ENCODE measurements at regions not wholly inside any gene's neighbourhood (a gene's known extent, or its start where the extent isn't known, plus 50 kb on each side); places are given as distances from the start of the nearest gene placed in this dataset.

DNA sequence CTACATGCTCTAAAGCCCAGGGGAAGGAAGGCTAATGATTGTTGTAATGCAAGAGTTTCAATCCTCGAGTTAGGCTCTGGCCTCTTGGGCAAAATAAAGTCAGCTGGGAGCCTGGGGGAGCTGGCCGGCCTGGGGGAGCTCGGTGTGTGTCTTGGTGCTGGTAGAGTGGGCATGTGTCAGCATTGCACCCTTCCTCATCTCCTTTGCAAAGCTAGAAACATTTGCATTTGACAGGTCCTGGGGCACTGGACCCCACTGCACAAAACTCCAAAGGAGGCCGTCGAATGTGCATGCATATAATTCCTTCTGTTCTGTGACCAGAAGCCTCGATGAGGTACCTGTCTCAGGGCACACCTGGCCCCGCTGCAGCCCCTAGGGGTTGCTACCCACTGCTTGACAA lies 74.6 kb upstream of the SLC22A23 start:
- H4K20me1 ChIP-seq (ENCODE audit: insufficient read depth, low read length, poor library complexity, severe bottlenecking), result no peaks in the 10 kb centered on the region
- H2AFZ ChIP-seq (ENCODE audit: low read length), result no peak overlapping the region

DNA sequence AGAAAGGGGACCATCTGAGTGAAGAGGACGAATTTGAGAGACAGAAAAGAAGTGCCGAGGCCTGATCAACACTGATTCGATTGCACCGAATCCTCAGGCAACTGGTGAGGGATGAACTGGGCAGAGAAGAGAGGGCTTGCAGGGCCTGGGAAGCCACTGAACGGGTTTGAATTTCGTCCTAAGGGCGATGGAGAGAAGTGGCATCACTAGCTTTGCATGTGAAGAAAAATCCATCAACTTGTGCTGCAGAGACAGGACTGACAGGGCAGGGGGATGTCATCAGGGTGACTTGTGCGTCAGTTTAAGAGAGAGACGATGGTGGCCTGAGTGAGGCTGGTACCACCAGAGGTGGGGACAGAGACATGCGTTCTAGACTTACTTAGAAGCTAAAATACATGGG lies 73.7 kb upstream of the SLC22A23 start:
- Histone ChIP-seq H3K4me1 (ENCODE audit: insufficient read depth, low read length, poor library complexity, severe bottlenecking) (no peaks in the 10 kb centered on the region), H2AFZ (ENCODE audit: low read length) (no peak overlapping the region), H3K36me3 (ENCODE audit: insufficient read depth, low read length) (no peaks in the 10 kb centered on the region), H4K20me1 (ENCODE audit: insufficient read depth, low read length, poor library complexity, severe bottlenecking) (no peaks in the 10 kb centered on the region), H3K27me3 (ENCODE audit: insufficient read depth, low read length, poor library complexity, severe bottlenecking) (no peaks in the 10 kb centered on the region), H3K9me2 (replicated peaks; ENCODE audit: low read depth, low read length) (no peaks in the 10 kb centered on the region), H3K4me3 (ENCODE audit: low read length, poor library complexity, severe bottlenecking) (no peak overlapping the region), H3K79me2 (ENCODE audit: insufficient read depth, low read length) (no peaks in the 10 kb centered on the region), H3K9me3 (ENCODE audit: insufficient read depth, low read depth, low read length) (no peaks in the 10 kb centered on the region), H3F3A (ENCODE audit: low read depth) (no peaks in the 10 kb centered on the region), H3K4me2 (ENCODE audit: low read depth, low read length, poor library complexity, severe bottlenecking) (no peak overlapping the region), H3K9ac (ENCODE audit: low read depth, low read length, poor library complexity, severe bottlenecking) (no peak overlapping the region)
- TF ChIP-seq, protein P1, sequence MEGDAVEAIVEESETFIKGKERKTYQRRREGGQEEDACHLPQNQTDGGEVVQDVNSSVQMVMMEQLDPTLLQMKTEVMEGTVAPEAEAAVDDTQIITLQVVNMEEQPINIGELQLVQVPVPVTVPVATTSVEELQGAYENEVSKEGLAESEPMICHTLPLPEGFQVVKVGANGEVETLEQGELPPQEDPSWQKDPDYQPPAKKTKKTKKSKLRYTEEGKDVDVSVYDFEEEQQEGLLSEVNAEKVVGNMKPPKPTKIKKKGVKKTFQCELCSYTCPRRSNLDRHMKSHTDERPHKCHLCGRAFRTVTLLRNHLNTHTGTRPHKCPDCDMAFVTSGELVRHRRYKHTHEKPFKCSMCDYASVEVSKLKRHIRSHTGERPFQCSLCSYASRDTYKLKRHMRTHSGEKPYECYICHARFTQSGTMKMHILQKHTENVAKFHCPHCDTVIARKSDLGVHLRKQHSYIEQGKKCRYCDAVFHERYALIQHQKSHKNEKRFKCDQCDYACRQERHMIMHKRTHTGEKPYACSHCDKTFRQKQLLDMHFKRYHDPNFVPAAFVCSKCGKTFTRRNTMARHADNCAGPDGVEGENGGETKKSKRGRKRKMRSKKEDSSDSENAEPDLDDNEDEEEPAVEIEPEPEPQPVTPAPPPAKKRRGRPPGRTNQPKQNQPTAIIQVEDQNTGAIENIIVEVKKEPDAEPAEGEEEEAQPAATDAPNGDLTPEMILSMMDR (conservative IDR thresholded peaks at IDR 0.05; ENCODE audit: low read length), result no peak
- no peak for TF ChIP-seq EZH2phosphoT487 (IDR thresholded peaks at IDR 0.05; ENCODE audit: borderline replicate concordance)

More for the DNA sequence above, 74.6 kb upstream of the SLC22A23 start:
- Histone ChIP-seq H3K4me1 (ENCODE audit: insufficient read depth, low read length, poor library complexity, severe bottlenecking) (no peaks in the 10 kb centered on the region), H3K9me3 (ENCODE audit: insufficient read depth, low read depth, low read length) (no peaks in the 10 kb centered on the region), H3K9ac (ENCODE audit: low read depth, low read length, poor library complexity, severe bottlenecking) (no peak overlapping the region), H3F3A (ENCODE audit: low read depth) (no peaks in the 10 kb centered on the region), H3K4me3 (ENCODE audit: low read length, poor library complexity, severe bottlenecking) (no peak overlapping the region), H3K36me3 (ENCODE audit: insufficient read depth, low read length) (no peaks in the 10 kb centered on the region), H3K9me2 (replicated peaks; ENCODE audit: low read depth, low read length) (no peaks in the 10 kb centered on the region), H3K27me3 (ENCODE audit: insufficient read depth, low read length, poor library complexity, severe bottlenecking) (no peaks in the 10 kb centered on the region), H3K4me2 (ENCODE audit: low read depth, low read length, poor library complexity, severe bottlenecking) (no peak overlapping the region), H3K79me2 (ENCODE audit: insufficient read depth, low read length) (no peaks in the 10 kb centered on the region)
- TF ChIP-seq EZH2phosphoT487 (IDR thresholded peaks at IDR 0.05; ENCODE audit: borderline replicate concordance), result no peak
- TF ChIP-seq, protein P1 (conservative IDR thresholded peaks at IDR 0.05; ENCODE audit: low read length), result no peak

DNA sequence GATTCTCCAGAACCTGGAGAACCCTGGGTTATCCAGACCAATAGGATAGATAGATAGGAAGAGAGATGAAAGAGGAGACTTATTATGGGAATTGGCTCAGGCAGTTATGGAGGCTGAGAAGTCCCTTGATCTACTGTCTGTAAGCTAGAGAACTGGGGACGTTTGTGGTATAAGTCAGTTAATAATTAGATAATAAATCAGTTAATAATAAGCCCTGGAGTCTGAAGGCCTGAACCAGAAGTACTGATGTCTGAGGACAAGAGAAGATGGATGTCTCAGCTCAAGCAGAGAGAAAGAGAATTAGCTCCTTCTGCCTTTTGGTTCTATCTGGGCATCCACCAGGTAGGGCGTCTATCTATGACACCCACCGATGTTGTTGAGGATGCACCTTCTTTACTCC lies 72.9 kb upstream of the SLC22A23 start:
- Histone ChIP-seq H4K20me1 (ENCODE audit: insufficient read depth, low read length, poor library complexity, severe bottlenecking) (no peaks in the 10 kb centered on the region), H3K9me3 (ENCODE audit: insufficient read depth, low read depth, low read length) (no peaks in the 10 kb centered on the region), H3F3A (ENCODE audit: low read depth) (no peaks in the 10 kb centered on the region), H3K4me3 (ENCODE audit: low read length, poor library complexity, severe bottlenecking) (no peak overlapping the region), H3K4me1 (ENCODE audit: insufficient read depth, low read length, poor library complexity, severe bottlenecking) (no peaks in the 10 kb centered on the region), H2AFZ (ENCODE audit: low read length) (no peak overlapping the region), H3K36me3 (ENCODE audit: insufficient read depth, low read length) (no peaks in the 10 kb centered on the region), H3K9me2 (replicated peaks; ENCODE audit: low read depth, low read length) (no peaks in the 10 kb centered on the region), H3K4me2 (ENCODE audit: low read depth, low read length, poor library complexity, severe bottlenecking) (no peak overlapping the region), H3K27me3 (ENCODE audit: insufficient read depth, low read length, poor library complexity, severe bottlenecking) (no peaks in the 10 kb centered on the region), H3K79me2 (ENCODE audit: insufficient read depth, low read length) (no peaks in the 10 kb centered on the region), H3K9ac (ENCODE audit: low read depth, low read length, poor library complexity, severe bottlenecking) (no peak overlapping the region)
- TF ChIP-seq EZH2phosphoT487 (IDR thresholded peaks at IDR 0.05; ENCODE audit: borderline replicate concordance), result no peak
- TF ChIP-seq, protein P1 (conservative IDR thresholded peaks at IDR 0.05; ENCODE audit: low read length), result no peak
